Kidney glomerular epithelial cell (primary cell): ENCODE measurements at regions not wholly inside any gene's neighbourhood (a gene's known extent, or its start where the extent isn't known, plus 50 kb on each side); places are given as distances from the start of the nearest gene placed in this dataset.
"Not testable (repeated sequence)": the region's sequence is repeated elsewhere in the genome, so short reads cannot be mapped to it uniquely, and the experiment has no call there.

Source experiments
- DNase-seq: peaks from one replicate; lab custom pipeline; 2025; lab: John Stamatoyannopoulos, UW

DNA sequence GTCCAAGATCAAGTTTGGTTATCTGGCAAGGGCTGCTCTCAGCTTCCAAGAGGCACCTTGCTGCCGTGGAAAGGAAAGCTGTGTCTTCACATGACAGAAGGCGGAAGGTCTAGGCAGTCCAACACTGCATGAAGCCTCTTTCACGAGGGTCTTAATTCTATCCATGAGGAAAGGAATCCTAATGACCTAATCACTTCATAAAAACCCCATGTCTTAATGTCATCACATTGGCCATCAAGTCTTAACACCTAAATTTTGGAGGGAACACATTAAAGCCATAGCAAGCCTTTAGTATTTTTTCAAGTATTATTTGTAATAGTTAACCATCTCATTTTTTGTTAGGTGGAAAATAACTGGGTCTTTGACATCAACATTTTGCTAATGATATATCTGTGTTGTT, 858.3 kb downstream of the FLRT2 start:
- no peak for DNase-seq

- DNase-seq: no peak
Measured at GRCh38 chr14:86373886-86374285, 843.9 kb downstream of the FLRT2 start.

DNA sequence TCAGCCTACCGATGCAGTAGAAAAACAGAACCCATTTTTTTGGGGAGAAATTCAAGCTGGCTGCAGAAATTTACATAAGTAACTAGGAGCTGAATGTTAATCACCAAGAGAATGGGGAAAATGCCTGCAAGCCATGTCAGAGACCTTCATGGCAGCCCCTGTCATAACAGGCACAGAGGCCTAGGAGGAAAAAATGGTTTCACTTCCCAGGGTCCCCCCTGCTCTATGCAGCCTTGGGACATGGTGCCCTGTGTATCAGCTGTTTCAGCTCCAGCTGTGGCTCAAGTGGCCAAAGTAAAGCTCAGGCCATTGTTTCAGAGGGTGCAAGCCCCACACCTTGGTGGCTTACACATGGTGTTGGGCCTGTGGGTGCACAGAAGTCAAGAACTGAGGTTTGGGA, 842.5 kb downstream of the FLRT2 start:
- DNase-seq: no peak

- no peak for DNase-seq
Measured at GRCh38 chr14:86364634-86365033, 834.7 kb downstream of the FLRT2 start.

GRCh38 chr14:86363576-86363975, 833.6 kb downstream of the FLRT2 start:
- no peak for DNase-seq

DNA sequence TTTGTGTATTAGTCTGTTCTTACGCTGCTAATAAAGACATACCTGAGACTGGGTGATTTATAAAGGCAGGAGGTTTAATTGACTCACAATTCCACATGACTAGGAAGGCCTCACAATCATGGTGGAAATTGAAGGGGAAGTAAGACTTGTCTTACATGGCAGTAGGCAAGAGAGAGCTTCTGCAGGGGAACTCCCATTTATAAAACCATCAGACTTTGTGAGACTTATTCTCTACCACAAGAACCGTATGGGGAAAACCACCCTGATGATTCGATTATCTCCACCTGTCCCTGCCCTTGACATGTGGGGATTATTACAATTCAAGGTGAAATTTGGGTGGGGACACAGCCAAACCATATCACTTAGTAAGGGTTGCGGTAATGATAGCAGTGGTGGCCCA, 833.1 kb downstream of the FLRT2 start:
- no peak for DNase-seq

GRCh38 chr14:86357876-86358275, 827.9 kb downstream of the FLRT2 start:
- no peak for DNase-seq

DNA sequence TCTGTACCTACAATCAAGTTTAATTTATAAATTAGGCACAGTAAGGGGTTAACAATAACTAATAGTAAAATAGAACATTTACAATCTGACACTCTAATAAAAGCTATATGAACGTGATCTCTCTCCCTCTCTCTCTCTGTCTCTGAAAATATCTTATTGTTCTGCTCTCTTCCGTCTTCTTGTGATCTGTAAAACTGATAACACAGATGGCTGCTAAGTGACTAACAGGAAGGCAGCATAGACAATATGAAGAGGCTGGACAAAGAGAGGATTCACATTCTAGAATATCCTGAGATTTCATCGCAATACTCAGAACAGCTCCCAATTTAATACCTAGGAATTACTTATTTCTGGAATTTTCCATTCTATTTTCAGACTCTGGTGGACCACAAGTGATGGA, 827.2 kb downstream of the FLRT2 start:
- no peak for DNase-seq

- DNase-seq: no peak
Measured at GRCh38 chr14:86346818-86347384, 817.0 kb downstream of the FLRT2 start.

DNA sequence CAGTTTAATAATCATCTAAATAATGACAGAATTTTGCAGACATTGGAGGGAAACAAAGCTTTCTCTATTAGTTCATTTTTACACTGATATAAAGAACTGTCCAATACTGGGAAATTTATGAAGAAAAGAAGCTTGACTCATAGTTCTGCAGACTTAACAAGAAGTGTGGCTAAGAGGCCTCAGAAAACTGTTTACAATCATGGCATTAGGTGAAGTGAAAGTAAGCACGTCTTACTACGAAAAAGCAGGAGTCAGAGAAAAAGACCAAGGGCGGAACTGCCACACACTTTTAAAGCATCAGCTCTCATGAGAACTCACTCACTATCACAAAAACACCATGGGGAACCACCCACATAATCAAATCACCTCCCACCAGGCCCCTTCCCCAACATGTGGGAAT, 804.4 kb downstream of the FLRT2 start:
- no peak for DNase-seq

DNA sequence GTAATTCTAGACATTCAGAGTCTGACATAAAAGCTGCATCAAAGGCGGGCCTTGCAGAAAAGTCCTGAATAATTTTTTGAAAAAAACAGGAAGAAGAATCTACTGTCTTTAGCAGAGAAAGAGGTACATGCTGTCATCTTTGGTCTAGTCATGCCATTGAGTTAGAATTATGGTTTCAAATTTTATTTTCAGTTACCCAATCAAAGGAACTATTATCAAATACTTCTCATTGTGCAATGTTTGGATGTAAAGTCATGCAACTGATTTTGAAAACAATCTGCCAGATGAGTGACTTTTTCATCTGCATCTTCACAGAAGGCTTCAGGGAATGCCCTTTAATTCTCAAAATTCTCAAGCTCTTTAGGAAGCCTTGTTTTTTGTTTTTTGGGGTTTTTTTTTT, 803.5 kb downstream of the FLRT2 start:
- DNase-seq: no peak

- no peak for DNase-seq
Measured at GRCh38 chr14:86331341-86331740, 801.4 kb downstream of the FLRT2 start.

DNA sequence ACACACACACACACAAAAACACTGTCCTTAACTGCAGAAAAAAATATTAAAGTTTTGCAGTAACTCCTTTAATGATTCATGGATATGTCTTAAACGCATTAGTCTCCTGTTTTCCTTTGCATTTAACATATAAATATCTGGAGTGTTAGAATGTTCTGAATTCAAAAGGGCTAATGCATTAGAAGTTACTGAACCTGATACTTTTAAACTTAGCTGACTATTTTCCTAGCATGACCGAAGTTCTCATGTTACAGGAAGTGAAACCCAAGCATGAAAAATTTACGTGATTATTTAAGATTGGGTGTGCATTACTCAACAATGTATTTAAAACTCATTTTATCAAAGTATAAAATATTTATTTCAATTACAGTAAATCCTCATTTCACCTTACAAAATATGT, 791.2 kb downstream of the FLRT2 start:
- DNase-seq: peak; percentile 18

- not testable (repeated sequence) for DNase-seq
Measured at GRCh38 chr14:86312154-86312665, 782.3 kb downstream of the FLRT2 start.

- DNase-seq: no peak
Measured at GRCh38 chr14:86311151-86311550, 781.2 kb downstream of the FLRT2 start.

GRCh38 chr14:86310611-86311010, 780.7 kb downstream of the FLRT2 start:
- no peak for DNase-seq

DNA sequence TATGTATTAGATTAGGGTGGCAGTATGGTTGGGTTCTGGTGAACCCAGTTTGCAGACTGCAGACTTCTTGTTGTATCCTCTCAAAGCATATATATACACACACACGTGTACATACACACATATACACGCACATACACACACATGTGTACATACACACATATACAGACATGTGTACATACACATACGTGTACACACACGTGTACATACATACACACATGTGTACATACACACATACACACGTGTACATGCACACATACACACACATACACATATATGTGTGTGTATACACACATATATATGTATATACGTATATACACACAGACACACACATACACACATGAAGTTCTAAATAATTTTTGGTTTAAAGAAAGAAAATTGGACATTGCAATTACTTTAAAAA, 780.2 kb downstream of the FLRT2 start:
- DNase-seq: no peak

DNA sequence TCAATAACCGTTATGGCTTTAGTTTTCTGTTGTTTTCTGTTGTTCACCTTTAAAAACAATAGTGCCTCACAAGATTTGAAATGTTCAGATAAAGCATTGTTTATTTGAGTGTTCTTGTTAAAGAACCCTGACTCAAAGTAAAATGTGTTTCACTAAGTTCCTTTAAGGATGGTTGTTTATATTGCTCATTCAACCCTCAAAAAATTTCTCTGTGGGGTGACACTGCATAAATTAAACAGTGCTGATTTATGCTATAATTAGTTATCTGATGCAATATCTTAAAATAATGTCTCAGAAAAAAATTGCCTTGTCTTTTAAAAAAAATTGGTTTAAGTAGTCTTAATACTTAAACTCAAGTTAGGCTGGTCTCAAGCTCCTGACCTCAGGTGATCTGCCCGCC, 775.1 kb downstream of the FLRT2 start:
- peak; percentile 47 for DNase-seq

DNA sequence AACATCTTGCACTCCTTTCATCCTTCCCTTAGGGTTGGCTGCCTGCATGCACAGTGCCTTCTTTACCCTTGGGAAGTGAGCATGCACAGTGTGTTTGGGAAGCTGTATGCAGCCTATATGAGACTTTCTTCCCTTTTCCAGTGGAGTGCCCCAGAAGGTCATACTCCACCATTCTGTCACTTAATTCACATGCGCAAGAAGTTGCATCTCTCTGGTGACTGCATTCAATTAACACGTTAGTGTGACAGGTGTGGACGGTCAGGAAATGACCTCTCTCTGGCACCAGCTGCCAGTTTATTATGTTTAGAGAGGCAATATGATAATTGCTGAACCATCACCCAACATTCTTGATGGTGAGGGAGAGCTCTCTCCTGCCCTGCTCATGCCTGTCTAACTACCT, 770.0 kb downstream of the FLRT2 start:
- no peak for DNase-seq

DNA sequence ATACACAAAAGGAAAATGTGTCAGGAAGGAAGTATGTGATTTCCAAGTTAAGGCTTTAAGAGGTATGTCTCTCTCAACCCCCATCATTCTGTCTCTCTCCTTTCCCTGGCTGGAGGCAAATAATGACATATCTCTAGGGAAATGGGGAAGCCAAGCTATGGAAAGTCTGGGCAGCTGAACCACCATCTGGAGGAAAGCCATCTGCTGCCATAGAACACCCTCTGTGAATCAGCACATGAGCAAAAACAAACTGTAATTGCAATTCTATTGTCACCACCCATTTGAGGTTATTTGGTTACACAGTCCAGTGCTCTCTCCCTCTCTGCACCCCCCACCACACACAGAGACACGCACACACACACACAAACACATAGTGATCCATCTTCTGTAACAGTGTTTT, 766.2 kb downstream of the FLRT2 start:
- DNase-seq: peak; percentile 77

DNA sequence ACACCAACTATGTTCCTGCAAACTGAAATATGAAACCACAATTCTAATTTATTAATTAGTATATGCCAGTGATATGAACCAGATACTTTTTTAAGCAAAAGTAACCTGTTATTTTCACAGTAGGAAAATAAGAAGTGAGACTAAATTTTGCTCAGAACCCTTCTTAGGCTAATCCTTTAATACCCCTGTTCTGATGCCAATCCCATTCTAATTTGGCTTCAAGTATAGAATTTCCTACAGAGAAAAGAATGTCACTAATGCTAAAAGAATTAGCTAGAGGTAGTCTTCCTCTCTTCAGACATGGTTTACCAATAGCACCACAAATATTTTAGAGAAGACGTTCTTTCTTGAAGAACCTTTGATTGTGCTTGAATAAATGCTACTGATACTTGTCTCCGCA, 758.4 kb downstream of the FLRT2 start:
- DNase-seq: no peak

- no peak for DNase-seq
Measured at GRCh38 chr14:86279405-86279804, 749.5 kb downstream of the FLRT2 start.

GRCh38 chr14:86257973-86258372, 728.0 kb downstream of the FLRT2 start:
- DNase-seq: no peak

GRCh38 chr14:86243158-86243557, 713.2 kb downstream of the FLRT2 start:
- no peak for DNase-seq

DNA sequence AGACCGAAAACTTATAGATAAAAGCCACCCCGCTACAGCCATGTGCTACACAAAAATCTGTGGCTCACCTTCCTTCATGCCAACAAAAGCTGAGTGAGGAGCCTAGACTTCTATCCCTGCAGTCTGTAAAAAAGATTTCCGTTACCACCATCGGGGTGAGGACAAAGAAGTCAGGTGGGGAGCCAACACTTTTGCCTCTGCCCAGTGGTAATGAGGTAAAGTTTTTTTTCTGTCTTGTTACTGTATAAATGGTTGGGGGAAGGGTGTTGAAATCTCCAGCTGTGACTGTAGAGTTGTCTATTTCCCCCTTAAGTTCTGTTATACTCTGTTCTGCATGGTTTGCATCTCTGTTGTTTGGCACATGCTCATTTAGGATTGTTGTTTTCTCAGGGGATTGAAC, 707.8 kb downstream of the FLRT2 start:
- no peak for DNase-seq
